Natural killer cell (primary cell): ENCODE measurements at regions not wholly inside any gene's neighbourhood (a gene's known extent, or its start where the extent isn't known, plus 50 kb on each side); places are given as distances from the start of the nearest gene placed in this dataset.

Experiments
- ATAC-seq, 3 donors: fragments of 150-1000 bp in 2 of 3; fragments of 200-7000 bp in 1 of 3; cut with Tn5 transposase; 1 replicate in 1 of 3; 2 replicates in 2 of 3; pipeline ENCODE4 v1.10.0; 2021; ENCODE audit warnings: mild to moderate bottlenecking in 2 of 3, moderate library complexity in 2 of 3
- DNase-seq, 2 donors: peaks; one replicate each; pipeline versions ENCODE4 v3.0.0 to v3.0.0-alpha.2; 2013 to 2021; ENCODE audit warnings: mixed read lengths in 1 of 2
- H3K27ac ChIP-seq: one replicate; pipeline ENCODE4 v1.5.1; 2013; ENCODE audit warnings: mild to moderate bottlenecking, low read length
- H3K27me3 ChIP-seq: one replicate; pipeline ENCODE4 v1.6.1; 2013; ENCODE audit warnings: low read length; ENCODE audit not compliant: control insufficient read depth, insufficient read depth
- H3K36me3 ChIP-seq: one replicate; pipeline ENCODE4 v1.6.1; 2013; ENCODE audit warnings: low read length; ENCODE audit not compliant: control insufficient read depth, insufficient read depth
- H3K4me1 ChIP-seq: one replicate; pipeline ENCODE4 v1.6.1; 2013; ENCODE audit warnings: low read length; ENCODE audit not compliant: control insufficient read depth, insufficient read depth
- H3K4me3 ChIP-seq: one replicate; pipeline ENCODE4 v1.5.1; 2013; ENCODE audit warnings: low read length
- H3K9me3 ChIP-seq: one replicate; pipeline ENCODE4 v1.6.1; 2013; ENCODE audit warnings: low read length; ENCODE audit not compliant: control insufficient read depth, insufficient read depth
- H3K27ac Mint-ChIP-seq, 2 donors: one replicate each; pipeline ENCODE4 v1.8.0; 2022; ENCODE audit warnings: mild to moderate bottlenecking in 2 of 2, mixed read lengths in 2 of 2, moderate library complexity in 1 of 2
- H3K27me3 Mint-ChIP-seq, 2 donors: one replicate each; pipeline ENCODE4 v1.8.0; 2022; ENCODE audit warnings: low read depth in 2 of 2, mixed read lengths in 2 of 2
- H3K36me3 Mint-ChIP-seq: one replicate; pipeline ENCODE4 v1.8.0; 2022; ENCODE audit warnings: mixed read lengths
- H3K4me1 Mint-ChIP-seq, 2 donors: one replicate each; pipeline ENCODE4 v1.8.0; 2022; ENCODE audit warnings: mixed read lengths in 2 of 2
- H3K4me3 Mint-ChIP-seq: one replicate; pipeline ENCODE4 v1.8.0; 2022; ENCODE audit warnings: mild to moderate bottlenecking, moderate library complexity, mixed read lengths
- H3K9me3 Mint-ChIP-seq, 2 donors: one replicate each; pipeline ENCODE4 v1.8.0; 2022; ENCODE audit warnings: mixed read lengths in 2 of 2
- CTCF ChIP-seq: fragments of 200-600 bp; IDR thresholded peaks from one replicate; pipeline ENCODE4 v1.8.0; 2022; ENCODE audit warnings: antibody characterized with exemption
- WGBS: methylation state at CpG from one replicate; pipeline ENCODE4 v1.1.7; 2013; ENCODE audit warnings: missing lambda C conversion rate; ENCODE audit not compliant: insufficient coverage; 5-methylcytosine and 5-hydroxymethylcytosine counted together
- intact Hi-C: fragments of 100-400 bp; cut with micrococcal nuclease; formaldehyde crosslinking; loops from one replicate; pipeline ENCODE4 v1.14.2; 2022

GRCh38 chr5:13179407-13180087 is 764.9 kb downstream of the DNAH5 start:
- H3K9me3 Mint-ChIP-seq = peaks cover 2 to 6% of the 10 kb centered on the region in 2 donors
- WGBS = no CpG with 5 or more reads among the region's 5 CpGs

GRCh38 chr5:13143630-13144029 is 800.9 kb downstream of the DNAH5 start:
- H3K27me3 Mint-ChIP-seq = no peaks in the 10 kb centered on the region
- Histone ChIP-seq H3K4me3 (no peak overlapping the region), H3K27ac (no peak overlapping the region), H3K27me3 (no peaks in the 10 kb centered on the region), H3K4me1 (no peaks in the 10 kb centered on the region), H3K9me3 (no peaks in the 10 kb centered on the region), H3K36me3 (no peaks in the 10 kb centered on the region)
- H3K4me1 Mint-ChIP-seq = no peaks in the 10 kb centered on the region
- DNase-seq = no peak
- ATAC-seq = no peak
- no peak for TF ChIP-seq CTCF
- 92% methylated on average over 1 of the region's 1 CpG for WGBS
- no peak overlapping the region for H3K4me3 Mint-ChIP-seq
- intact Hi-C loops = no loop called here
- no peak overlapping the region for H3K27ac Mint-ChIP-seq
- H3K9me3 Mint-ChIP-seq = peaks cover 3 to 9% of the 10 kb centered on the region in 2 donors
- H3K36me3 Mint-ChIP-seq = no peaks in the 10 kb centered on the region

More at GRCh38 chr5:13179407-13180087, 764.9 kb downstream of the DNAH5 start:
- DNase-seq (no peak), ATAC-seq (no peak)
- intact Hi-C loops = no loop called here
- Histone ChIP-seq H3K36me3 (no peaks in the 10 kb centered on the region), H3K27ac (no peak overlapping the region), H3K9me3 (no peaks in the 10 kb centered on the region), H3K4me3 (no peak overlapping the region), H3K27me3 (no peaks in the 10 kb centered on the region), H3K4me1 (no peaks in the 10 kb centered on the region)
- H3K27me3 Mint-ChIP-seq = no peaks in the 10 kb centered on the region
- H3K27ac Mint-ChIP-seq = no peak overlapping the region
- no peaks in the 10 kb centered on the region for H3K4me1 Mint-ChIP-seq
- H3K36me3 Mint-ChIP-seq = no peaks in the 10 kb centered on the region
- TF ChIP-seq CTCF = no peak
- H3K4me3 Mint-ChIP-seq = no peak overlapping the region

- H3K27ac ChIP-seq = no peak overlapping the region
- no peak overlapping the region for H3K4me3 ChIP-seq
- peaks cover 3 to 9% of the 10 kb centered on the region in 2 donors for H3K9me3 Mint-ChIP-seq
- no peak for TF ChIP-seq CTCF
- H3K27ac Mint-ChIP-seq = no peak overlapping the region
- H3K9me3 ChIP-seq = no peaks in the 10 kb centered on the region
- no peaks in the 10 kb centered on the region for H3K27me3 ChIP-seq
- H3K4me1 ChIP-seq = no peaks in the 10 kb centered on the region
- no peak overlapping the region for H3K4me3 Mint-ChIP-seq
- no peaks in the 10 kb centered on the region for H3K27me3 Mint-ChIP-seq
- H3K36me3 Mint-ChIP-seq = no peaks in the 10 kb centered on the region
- no peaks in the 10 kb centered on the region for H3K36me3 ChIP-seq
- no peak for DNase-seq
- H3K4me1 Mint-ChIP-seq = no peaks in the 10 kb centered on the region
- intact Hi-C loops = no loop called here
- ATAC-seq = no peak
Measured at GRCh38 chr5:13143214-13143613, 801.3 kb downstream of the DNAH5 start.

- no peak overlapping the region for H3K4me3 Mint-ChIP-seq
- H3K36me3 ChIP-seq = no peaks in the 10 kb centered on the region
- no peaks in the 10 kb centered on the region for H3K4me1 ChIP-seq
- DNase-seq = no peak
- H3K27ac Mint-ChIP-seq = no peak overlapping the region
- H3K4me1 Mint-ChIP-seq = no peaks in the 10 kb centered on the region
- H3K4me3 ChIP-seq = no peak overlapping the region
- peaks cover 5% of the 10 kb centered on the region for H3K9me3 ChIP-seq
- no peaks in the 10 kb centered on the region for H3K36me3 Mint-ChIP-seq
- no peak overlapping the region for H3K27ac ChIP-seq
- no peaks in the 10 kb centered on the region for H3K27me3 ChIP-seq
- ATAC-seq = no peak
- intact Hi-C loops = no loop called here
- no peaks in the 10 kb centered on the region for H3K27me3 Mint-ChIP-seq
- TF ChIP-seq CTCF = no peak
- WGBS = 89% methylated on average over 1 of the region's 2 CpGs
- H3K9me3 Mint-ChIP-seq = peaks cover 4 to 6% of the 10 kb centered on the region in 2 donors
Measured at GRCh38 chr5:13133951-13134350, 810.5 kb downstream of the DNAH5 start.
